GM21515 (cell line): ENCODE measurements at regions not wholly inside any gene's neighbourhood (a gene's known extent, or its start where the extent isn't known, plus 50 kb on each side); places are given as distances from the start of the nearest gene placed in this dataset.
"Not testable (repeated sequence)": the region's sequence is repeated elsewhere in the genome, so short reads cannot be mapped to it uniquely, and the experiment has no call there.

Experiments
- ATAC-seq: cut with Tn5 transposase; IDR thresholded peaks from one replicate; pipeline ENCODE4 v1.9.1; 2021; ENCODE audit not compliant: unreplicated experiment

GRCh38 chr4:60266505-60266904 lies 933.6 kb upstream of the ADGRL3 start:
- no peak for ATAC-seq

GRCh38 chr4:60296386-60296785 lies 903.7 kb upstream of the ADGRL3 start:
- no peak for ATAC-seq

DNA sequence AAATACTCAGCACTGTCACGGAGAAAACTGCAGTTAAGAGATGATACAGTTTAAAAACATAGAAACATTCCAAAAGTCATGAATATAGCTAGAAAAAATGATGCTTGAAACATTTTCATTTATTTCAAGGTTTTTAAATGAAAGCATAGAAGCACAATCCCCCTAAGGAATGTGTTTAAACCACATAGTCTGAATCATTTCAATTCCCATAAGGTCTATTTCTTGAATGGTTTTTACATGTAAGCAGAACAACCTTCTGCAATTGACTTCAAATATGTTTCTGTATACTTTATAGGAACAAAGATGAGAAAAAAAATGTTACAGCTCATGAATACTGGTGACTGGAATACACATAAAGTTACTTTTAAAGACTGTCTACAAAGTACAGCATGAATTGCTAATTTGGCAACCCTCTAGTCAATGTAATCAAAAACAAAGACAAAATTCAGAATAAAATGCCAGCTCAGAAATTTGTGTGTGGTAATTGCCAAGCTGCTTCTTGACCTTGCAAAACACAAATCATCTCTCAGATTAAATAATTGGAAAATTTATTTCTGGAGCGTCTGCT lies 886.4 kb upstream of the ADGRL3 start:
- no peak for ATAC-seq

DNA sequence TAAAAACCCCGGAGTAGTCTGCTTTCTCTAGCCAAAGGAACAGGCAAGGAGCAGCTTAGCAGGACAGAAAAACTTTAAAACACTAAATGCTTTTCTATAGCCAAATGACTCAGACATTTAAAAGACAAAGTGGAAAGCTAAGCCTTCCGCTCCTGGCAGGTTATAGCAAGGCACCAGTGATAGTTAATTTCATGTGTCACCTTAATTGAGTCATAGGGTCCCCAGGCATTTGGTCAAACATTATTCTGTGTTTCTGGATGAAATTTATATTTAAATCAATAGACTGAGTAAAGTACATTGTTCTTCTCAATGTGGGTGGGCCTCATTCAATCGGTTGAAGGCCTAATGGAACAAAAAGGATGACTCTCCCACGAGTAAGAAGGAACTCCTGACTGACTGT lies 885.7 kb upstream of the ADGRL3 start:
- ATAC-seq, result no peak

GRCh38 chr4:60315586-60315985 lies 884.5 kb upstream of the ADGRL3 start:
- ATAC-seq, result no peak

GRCh38 chr4:60326735-60327134 lies 873.4 kb upstream of the ADGRL3 start:
- ATAC-seq, result no peak

DNA sequence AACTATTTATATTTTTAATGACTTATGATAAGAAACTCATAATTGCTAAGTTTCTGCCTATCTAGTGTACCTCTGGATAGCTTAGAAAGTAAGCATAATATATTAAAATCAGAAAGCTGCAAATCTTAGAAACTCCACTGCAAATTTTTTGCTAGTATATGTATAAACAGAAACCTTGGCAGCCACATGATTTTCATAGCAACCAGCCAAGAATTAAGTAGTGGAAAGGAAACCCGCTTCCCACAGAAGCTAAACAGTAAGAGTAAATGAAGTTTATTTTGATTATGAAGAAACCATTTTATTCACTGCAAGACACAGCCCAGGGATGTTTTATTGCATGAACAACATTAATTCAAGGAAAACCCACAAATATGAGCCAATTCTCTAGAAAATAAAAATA lies 872.5 kb upstream of the ADGRL3 start:
- no peak for ATAC-seq

GRCh38 chr4:60344908-60345307 lies 855.2 kb upstream of the ADGRL3 start:
- ATAC-seq, result no peak

DNA sequence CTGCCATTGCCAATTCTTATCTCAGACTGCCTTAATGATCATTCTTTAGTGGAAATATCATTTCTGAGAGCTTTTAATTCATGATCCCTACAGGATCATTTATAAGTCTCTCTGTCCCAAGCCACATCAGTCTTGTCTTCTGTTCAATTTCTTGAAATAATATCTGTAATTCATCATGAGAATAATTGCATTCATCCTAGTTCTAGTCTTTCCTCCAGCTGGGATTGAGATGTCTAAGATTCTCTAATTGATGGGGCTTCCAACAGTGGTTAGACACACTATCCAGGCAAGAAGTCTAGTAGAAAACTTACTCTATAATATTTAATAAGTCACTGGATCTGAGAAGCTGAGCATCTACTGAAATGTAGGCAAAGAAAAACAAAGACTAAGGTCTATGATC lies 854.7 kb upstream of the ADGRL3 start:
- no peak for ATAC-seq

GRCh38 chr4:60359746-60360367 lies 840.3 kb upstream of the ADGRL3 start:
- no peak for ATAC-seq

GRCh38 chr4:60365176-60365575 lies 835.0 kb upstream of the ADGRL3 start:
- no peak for ATAC-seq

DNA sequence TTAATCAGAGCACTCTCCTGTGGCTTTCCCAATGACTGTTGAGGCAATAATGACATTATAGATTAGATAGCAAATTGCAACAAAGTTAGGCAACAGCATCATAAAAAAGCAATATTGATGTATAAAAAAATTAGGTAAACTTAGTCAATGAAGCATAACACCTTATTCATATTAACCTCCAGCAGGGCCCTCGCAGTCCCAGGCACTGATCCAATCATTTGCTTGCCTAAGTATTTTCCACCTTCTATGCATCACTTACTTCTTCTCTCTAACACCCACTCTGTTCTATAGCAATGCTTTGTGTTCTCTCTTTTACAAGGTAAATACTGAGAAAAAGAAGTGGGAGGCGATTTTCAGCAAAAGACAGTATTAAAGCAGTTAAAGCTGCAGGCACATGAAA lies 833.5 kb upstream of the ADGRL3 start:
- ATAC-seq, result no peak

GRCh38 chr4:60368986-60369385 lies 831.1 kb upstream of the ADGRL3 start:
- no peak for ATAC-seq

DNA sequence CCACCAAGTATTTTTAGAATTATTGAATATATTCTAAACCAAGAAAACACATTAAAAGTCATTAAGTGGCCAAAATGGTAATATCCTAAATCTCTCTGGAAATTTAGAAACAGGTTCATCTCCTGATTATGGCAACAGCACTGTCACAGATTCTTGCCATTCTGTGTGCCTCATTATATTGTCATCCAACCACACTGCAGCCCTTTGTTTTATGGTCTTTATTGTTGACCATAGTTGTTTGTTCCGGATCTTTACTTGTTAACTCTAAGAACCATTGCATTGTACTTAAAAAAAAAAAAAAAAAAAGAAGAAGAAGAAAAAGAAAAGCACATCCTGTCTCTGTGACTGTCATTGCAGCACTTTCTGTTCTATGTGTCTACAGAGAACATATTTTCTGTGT lies 822.1 kb upstream of the ADGRL3 start:
- no peak for ATAC-seq

- ATAC-seq, result no peak
Observed at GRCh38 chr4:60384516-60384915, 815.6 kb upstream of the ADGRL3 start.

DNA sequence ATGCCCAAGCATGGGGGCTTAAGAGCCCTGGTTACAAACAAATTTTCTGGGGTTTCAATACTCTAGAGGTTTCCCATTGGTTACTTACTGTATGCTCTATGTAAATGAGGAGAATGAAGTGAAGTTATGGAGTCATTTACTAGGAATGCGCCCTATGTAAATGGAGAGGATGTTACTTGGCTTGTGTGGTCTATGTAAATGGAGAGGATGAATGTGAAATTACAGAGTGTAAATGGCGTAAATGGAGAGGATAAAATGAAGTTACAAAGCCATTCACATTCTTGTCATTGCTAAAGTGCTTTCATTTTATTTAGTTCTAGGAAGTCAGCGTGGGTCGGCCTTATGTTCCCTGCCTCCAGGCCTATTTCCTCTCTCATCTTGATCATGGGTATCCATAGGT lies 810.5 kb upstream of the ADGRL3 start:
- ATAC-seq, result no peak

GRCh38 chr4:60396341-60397049 lies 803.6 kb upstream of the ADGRL3 start:
- ATAC-seq, result no peak

- no peak for ATAC-seq
Observed at GRCh38 chr4:60400593-60400992, 799.5 kb upstream of the ADGRL3 start.

DNA sequence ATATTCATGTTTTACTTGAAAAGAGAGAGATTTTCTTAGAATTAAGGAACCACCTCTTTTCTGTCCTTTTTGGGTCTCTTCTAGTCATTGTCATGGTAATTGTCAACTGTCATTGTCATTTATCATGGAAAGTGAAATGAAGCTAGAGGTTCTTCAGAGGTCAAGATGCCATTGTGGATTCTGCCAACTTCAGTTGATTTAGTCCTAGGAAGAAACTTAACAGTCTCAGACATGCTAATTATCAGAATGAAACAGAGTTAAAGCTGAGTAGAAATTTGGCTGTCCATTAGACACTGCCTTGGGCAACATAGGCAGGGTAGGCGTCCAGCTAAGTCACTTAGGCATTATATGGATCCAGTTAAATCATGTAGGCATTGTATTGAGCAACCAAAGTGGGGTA lies 796.1 kb upstream of the ADGRL3 start:
- ATAC-seq, result no peak

GRCh38 chr4:60422439-60422838 lies 777.7 kb upstream of the ADGRL3 start:
- ATAC-seq, result no peak

- not testable (repeated sequence) for ATAC-seq
Observed at GRCh38 chr4:60423573-60424184, 776.4 kb upstream of the ADGRL3 start.

- no peak for ATAC-seq
Observed at GRCh38 chr4:60432911-60433310, 767.2 kb upstream of the ADGRL3 start.
